CD14-positive monocyte (primary cell): ENCODE measurements at regions not wholly inside any gene's neighbourhood (a gene's known extent, or its start where the extent isn't known, plus 50 kb on each side); places are given as distances from the start of the nearest gene placed in this dataset.

Source experiments
- DNase-seq, 3 donors: peaks; one replicate each; pipeline ENCODE4 v3.0.0-alpha.2; 2011 to 2022
- H2AFZ ChIP-seq: 2 replicates; pipeline ENCODE4 v1.6.0; 2012; ENCODE audit warnings: mild to moderate bottlenecking, low read depth, low read length, inconsistent platforms; ENCODE audit not compliant: insufficient read depth, poor library complexity, severe bottlenecking
- H3K27ac ChIP-seq, 2 donors: 1 replicate in 1 of 2; 2 replicates in 1 of 2; pipeline ENCODE4 v1.5.1; 2012 to 2013; ENCODE audit warnings: low read length in 2 of 2, control low read depth in 1 of 2, inconsistent platforms in 1 of 2, low read depth in 1 of 2, mild to moderate bottlenecking in 1 of 2
- H3K27me3 ChIP-seq, 2 donors: one replicate each; pipeline versions ENCODE4 v1.6.0 to v1.6.1; 2011 to 2013; ENCODE audit warnings: low read length in 2 of 2; ENCODE audit not compliant: control insufficient read depth in 2 of 2, insufficient read depth in 2 of 2
- H3K36me3 ChIP-seq, 2 donors: replicated peaks in 1 of 2; 1 replicate in 1 of 2; 2 replicates in 1 of 2; pipeline versions ENCODE4 v1.5.1 to v1.6.1; 2012 to 2013; ENCODE audit warnings: low read length in 2 of 2, control low read depth in 1 of 2, inconsistent platforms in 1 of 2, mild to moderate bottlenecking in 1 of 2; ENCODE audit not compliant: insufficient read depth in 2 of 2, control insufficient read depth in 1 of 2
- H3K4me1 ChIP-seq, 2 donors: 1 replicate in 1 of 2; 2 replicates in 1 of 2; pipeline versions ENCODE4 v1.5.1 to v1.6.1; 2012 to 2013; ENCODE audit warnings: low read length in 2 of 2, control low read depth in 1 of 2, inconsistent platforms in 1 of 2, mild to moderate bottlenecking in 1 of 2, moderate library complexity in 1 of 2; ENCODE audit not compliant: insufficient read depth in 2 of 2, control insufficient read depth in 1 of 2
- H3K4me2 ChIP-seq: replicated peaks from 2 replicates; pipeline ENCODE3; 2012; ENCODE audit warnings: low read length, moderate library complexity, mild to moderate bottlenecking; ENCODE audit not compliant: poor library complexity, severe bottlenecking; ENCODE audit errors: extremely low read depth
- H3K4me3 ChIP-seq, 3 experiments: fragments of 200-600 bp in 1 of 3; sonication (generic) in 1 of 3; replicated peaks in 1 of 3; 1 replicate in 2 of 3; 2 replicates in 1 of 3; pipeline ENCODE4 v1.5.1; 2011 to 2013; ENCODE audit warnings: low read length in 3 of 3, mild to moderate bottlenecking in 3 of 3, control low read depth in 2 of 3, low read depth in 2 of 3, inconsistent platforms in 1 of 3, moderate library complexity in 1 of 3
- H3K79me2 ChIP-seq: 2 replicates; pipeline ENCODE4 v1.6.0; 2012; ENCODE audit warnings: mild to moderate bottlenecking, control low read depth, inconsistent platforms, low read length, moderate library complexity; ENCODE audit not compliant: insufficient read depth
- H3K9ac ChIP-seq: 2 replicates; pipeline ENCODE4 v1.6.0; 2017; ENCODE audit warnings: low read length, mild to moderate bottlenecking; ENCODE audit not compliant: insufficient read depth, poor library complexity, severe bottlenecking
- H3K9me3 ChIP-seq, 2 donors: replicated peaks in 1 of 2; 1 replicate in 1 of 2; 2 replicates in 1 of 2; pipeline versions ENCODE4 v1.5.1 to v1.6.1; 2012 to 2013; ENCODE audit warnings: low read length in 2 of 2, control low read depth in 1 of 2; ENCODE audit not compliant: control insufficient read depth in 1 of 2, insufficient read depth in 1 of 2
- H4K20me1 ChIP-seq: 2 replicates; pipeline ENCODE4 v1.6.0; 2012; ENCODE audit warnings: mild to moderate bottlenecking, low read length, control low read depth, moderate library complexity; ENCODE audit not compliant: insufficient read depth
- H3K27ac Mint-ChIP-seq, 7 donors: one replicate each; pipeline ENCODE4 v1.8.0; 2020; ENCODE audit warnings: mild to moderate bottlenecking in 7 of 7, mixed read lengths in 7 of 7, moderate library complexity in 6 of 7, inconsistent platforms in 2 of 7
- H3K27me3 Mint-ChIP-seq, 3 donors: one replicate each; pipeline ENCODE4 v1.8.0; 2021 to 2022; ENCODE audit warnings: low read depth in 3 of 3, mild to moderate bottlenecking in 3 of 3, mixed read lengths in 3 of 3, moderate library complexity in 3 of 3, inconsistent platforms in 1 of 3
- H3K36me3 Mint-ChIP-seq, 2 donors: one replicate each; pipeline ENCODE4 v1.8.0; 2020; ENCODE audit warnings: mixed read lengths in 2 of 2, inconsistent platforms in 1 of 2, mild to moderate bottlenecking in 1 of 2
- H3K4me1 Mint-ChIP-seq: one replicate; pipeline ENCODE4 v1.8.0; 2020; ENCODE audit warnings: mild to moderate bottlenecking, mixed read lengths
- H3K4me3 Mint-ChIP-seq, 2 donors: one replicate each; pipeline ENCODE4 v1.8.0; 2020; ENCODE audit warnings: mild to moderate bottlenecking in 2 of 2, mixed read lengths in 2 of 2, moderate library complexity in 1 of 2
- H3K9me3 Mint-ChIP-seq, 7 donors: one replicate each; pipeline ENCODE4 v1.8.0; 2020 to 2022; ENCODE audit warnings: mixed read lengths in 7 of 7, mild to moderate bottlenecking in 6 of 7, moderate library complexity in 6 of 7, inconsistent platforms in 2 of 7
- WGBS: methylation state at CpG from one replicate; pipeline ENCODE4 v1.1.5; 2013; ENCODE audit warnings: missing lambda C conversion rate; ENCODE audit not compliant: insufficient coverage; 5-methylcytosine and 5-hydroxymethylcytosine counted together
- intact Hi-C, 2 donors: fragments of 100-400 bp; cut with micrococcal nuclease; formaldehyde crosslinking; loops; one replicate each; pipeline versions ENCODE4 v1.15.0 to v1.15.1; 2023
- TF ChIP-seq, protein P1 (sequence below): fragments of 200-600 bp; IDR thresholded peaks from one replicate; pipeline ENCODE4 v1.8.0; 2022; ENCODE audit warnings: antibody characterized with exemption, mild to moderate bottlenecking

DNA sequence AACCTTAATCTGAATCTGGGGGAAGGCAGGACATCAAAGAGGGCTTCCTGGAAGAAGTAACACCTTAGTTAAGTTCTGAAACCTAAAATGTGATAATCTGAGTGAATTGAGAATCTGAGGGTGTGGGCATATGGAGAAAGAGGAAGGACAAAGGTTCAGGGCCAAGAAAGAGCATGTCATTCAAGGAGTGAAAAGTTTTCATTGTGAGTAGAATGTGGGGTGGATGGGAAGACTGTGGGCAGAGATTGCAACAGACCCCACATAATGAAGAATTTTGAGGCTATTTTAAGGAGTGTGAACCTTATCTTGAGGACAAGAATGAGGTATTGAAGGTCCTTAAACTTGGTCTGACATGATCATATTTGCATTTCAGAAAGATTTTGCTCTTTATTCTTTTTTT lies 227.2 kb downstream of the PTGER3 start:
- H3K27me3 Mint-ChIP-seq = peaks cover 0 to 2% (median 0%) of the 10 kb centered on the region in 3 donors
- no peaks in the 10 kb centered on the region for H3K9me3 ChIP-seq
- peak in 2 of 3 donors; percentile 2 to 20 for DNase-seq
- H3K36me3 Mint-ChIP-seq = no peaks in the 10 kb centered on the region
- H3K4me2 ChIP-seq = no peak overlapping the region
- TF ChIP-seq, protein P1, sequence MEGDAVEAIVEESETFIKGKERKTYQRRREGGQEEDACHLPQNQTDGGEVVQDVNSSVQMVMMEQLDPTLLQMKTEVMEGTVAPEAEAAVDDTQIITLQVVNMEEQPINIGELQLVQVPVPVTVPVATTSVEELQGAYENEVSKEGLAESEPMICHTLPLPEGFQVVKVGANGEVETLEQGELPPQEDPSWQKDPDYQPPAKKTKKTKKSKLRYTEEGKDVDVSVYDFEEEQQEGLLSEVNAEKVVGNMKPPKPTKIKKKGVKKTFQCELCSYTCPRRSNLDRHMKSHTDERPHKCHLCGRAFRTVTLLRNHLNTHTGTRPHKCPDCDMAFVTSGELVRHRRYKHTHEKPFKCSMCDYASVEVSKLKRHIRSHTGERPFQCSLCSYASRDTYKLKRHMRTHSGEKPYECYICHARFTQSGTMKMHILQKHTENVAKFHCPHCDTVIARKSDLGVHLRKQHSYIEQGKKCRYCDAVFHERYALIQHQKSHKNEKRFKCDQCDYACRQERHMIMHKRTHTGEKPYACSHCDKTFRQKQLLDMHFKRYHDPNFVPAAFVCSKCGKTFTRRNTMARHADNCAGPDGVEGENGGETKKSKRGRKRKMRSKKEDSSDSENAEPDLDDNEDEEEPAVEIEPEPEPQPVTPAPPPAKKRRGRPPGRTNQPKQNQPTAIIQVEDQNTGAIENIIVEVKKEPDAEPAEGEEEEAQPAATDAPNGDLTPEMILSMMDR = no peak
- peak overlapping the region in 1 of 7 donors; percentile 68 for H3K27ac Mint-ChIP-seq
- H3K4me3 ChIP-seq = no peak overlapping the region
- H3K4me3 Mint-ChIP-seq = no peak overlapping the region
- H3K36me3 ChIP-seq = no peaks in the 10 kb centered on the region
- no peak overlapping the region for H3K9ac ChIP-seq
- no peak overlapping the region for H3K27ac ChIP-seq
- H3K79me2 ChIP-seq = no peaks in the 10 kb centered on the region
- intact Hi-C loops = no loop called here
- no peaks in the 10 kb centered on the region for H4K20me1 ChIP-seq
- no peak overlapping the region for H2AFZ ChIP-seq
- H3K27me3 ChIP-seq = no peaks in the 10 kb centered on the region
- peaks cover 30% of the 10 kb centered on the region for H3K4me1 Mint-ChIP-seq
- peaks cover 16 to 23% of the 10 kb centered on the region in 2 donors for H3K4me1 ChIP-seq
- H3K9me3 Mint-ChIP-seq = peaks cover 0 to 8% (median 3%) of the 10 kb centered on the region in 7 donors

DNA sequence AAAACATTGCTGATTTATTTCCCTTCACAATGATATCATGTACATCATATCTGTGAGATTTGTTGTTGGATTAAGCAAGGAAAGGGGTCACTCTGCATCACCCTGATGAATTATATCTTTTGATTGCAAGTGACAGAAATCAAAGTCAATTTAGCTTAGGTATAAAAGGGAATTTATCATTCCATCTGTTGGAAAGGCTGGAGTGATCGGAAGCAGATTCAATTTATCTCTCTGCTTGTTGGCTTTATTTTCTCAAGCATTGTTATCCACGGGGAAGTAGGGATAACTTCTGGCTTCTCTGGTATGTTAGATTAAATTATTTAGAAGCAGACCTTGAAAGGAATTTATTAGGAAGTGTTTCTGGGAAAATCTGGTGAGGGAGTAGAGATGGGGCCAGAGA lies 226.6 kb downstream of the PTGER3 start:
- intact Hi-C loops = no loop called here
- TF ChIP-seq, protein P1 = no peak

More for the DNA sequence above, 226.6 kb downstream of the PTGER3 start:
- H3K36me3 Mint-ChIP-seq = no peaks in the 10 kb centered on the region
- peaks cover 0 to 2% (median under 1%) of the 10 kb centered on the region in 3 donors for H3K27me3 Mint-ChIP-seq
- H3K4me1 Mint-ChIP-seq = peaks cover 30% of the 10 kb centered on the region
- peaks cover 0 to 6% (median 3%) of the 10 kb centered on the region in 7 donors for H3K9me3 Mint-ChIP-seq
- no peak for DNase-seq
- H3K4me3 ChIP-seq = no peak overlapping the region
- no peak overlapping the region for H2AFZ ChIP-seq
- no peak overlapping the region for H3K4me2 ChIP-seq
- H3K36me3 ChIP-seq = no peaks in the 10 kb centered on the region
- H3K4me1 ChIP-seq = peaks cover 16 to 23% of the 10 kb centered on the region in 2 donors
- H3K27me3 ChIP-seq = no peaks in the 10 kb centered on the region
- no peak overlapping the region for H3K27ac ChIP-seq
- no peaks in the 10 kb centered on the region for H3K9me3 ChIP-seq
- WGBS = 100% methylated on average over 1 of the region's 2 CpGs
- no peaks in the 10 kb centered on the region for H3K79me2 ChIP-seq
- no peak overlapping the region for H3K27ac Mint-ChIP-seq
- no peak overlapping the region for H3K9ac ChIP-seq
- H4K20me1 ChIP-seq = no peaks in the 10 kb centered on the region
- no peak overlapping the region for H3K4me3 Mint-ChIP-seq
